CD4-positive, alpha-beta memory T cell (primary cell): ENCODE measurements at regions not wholly inside any gene's neighbourhood (a gene's known extent, or its start where the extent isn't known, plus 50 kb on each side); places are given as distances from the start of the nearest gene placed in this dataset.
A peak's percentile ranks its signal among the peaks of the same experiment; 100 is the strongest.

ENCODE experiments used
- CTCF ChIA-PET: fragments of 350-600 bp; sonication (Branson Sonifier 250); formaldehyde crosslinking; loops from one replicate; lab custom pipeline; 2021; ENCODE audit warnings: inconsistent platforms; ENCODE audit not compliant: partially characterized antibody; lab: Charles Lee
- POLR2A ChIA-PET: fragments of 350-600 bp; sonication (Branson Sonifier 250); formaldehyde crosslinking; loops from one replicate; lab custom pipeline; 2021; ENCODE audit not compliant: partially characterized antibody; lab: Charles Lee
- DNase-seq, 5 donors: peaks; one replicate each; pipeline versions ENCODE4 v3.0.0 to v3.0.0-alpha.2; 2020 to 2022; ENCODE audit warnings: mixed read lengths in 1 of 5
- H3K27ac ChIP-seq: one replicate; pipeline ENCODE4 v1.7.0; 2013; ENCODE audit warnings: low read depth, low read length
- H3K27me3 ChIP-seq: 2 replicates; pipeline ENCODE4 v1.7.0; 2013; ENCODE audit warnings: mild to moderate bottlenecking, low read length, moderate library complexity; ENCODE audit not compliant: insufficient read depth
- H3K36me3 ChIP-seq: 2 replicates; pipeline ENCODE4 v1.7.0; 2013; ENCODE audit warnings: mild to moderate bottlenecking, low read length, moderate library complexity; ENCODE audit not compliant: insufficient read depth
- H3K4me1 ChIP-seq: 2 replicates; pipeline ENCODE4 v1.7.0; 2013; ENCODE audit warnings: mild to moderate bottlenecking, low read length, moderate library complexity; ENCODE audit not compliant: insufficient read depth
- H3K4me3 ChIP-seq, 2 donors: one replicate each; pipeline ENCODE4 v1.7.0; 2013; ENCODE audit warnings: low read length in 2 of 2, mild to moderate bottlenecking in 1 of 2
- H3K9me3 ChIP-seq, 2 donors: one replicate each; pipeline ENCODE4 v1.7.0; 2013; ENCODE audit warnings: low read length in 2 of 2, control low read depth in 1 of 2; ENCODE audit not compliant: control insufficient read depth in 1 of 2
- H3K27ac Mint-ChIP-seq, 7 donors: one replicate each; pipeline ENCODE4 v1.8.0; 2020 to 2021; ENCODE audit warnings: mixed read lengths in 7 of 7, mild to moderate bottlenecking in 6 of 7, inconsistent platforms in 3 of 7, moderate library complexity in 3 of 7
- H3K27me3 Mint-ChIP-seq, 2 donors: one replicate each; pipeline ENCODE4 v1.8.0; 2020 to 2021; ENCODE audit warnings: mixed read lengths in 2 of 2
- H3K36me3 Mint-ChIP-seq, 2 donors: one replicate each; pipeline ENCODE4 v1.8.0; 2020 to 2021; ENCODE audit warnings: mixed read lengths in 2 of 2, inconsistent platforms in 1 of 2, mild to moderate bottlenecking in 1 of 2
- H3K4me1 Mint-ChIP-seq, 4 donors: one replicate each; pipeline ENCODE4 v1.8.0; 2020 to 2021; ENCODE audit warnings: mixed read lengths in 4 of 4, mild to moderate bottlenecking in 1 of 4
- H3K4me3 Mint-ChIP-seq, 8 donors: one replicate each; pipeline ENCODE4 v1.8.0; 2020 to 2021; ENCODE audit warnings: mixed read lengths in 8 of 8, mild to moderate bottlenecking in 7 of 8, moderate library complexity in 6 of 8, inconsistent platforms in 3 of 8
- H3K9me3 Mint-ChIP-seq, 8 donors: one replicate each; pipeline ENCODE4 v1.8.0; 2020 to 2021; ENCODE audit warnings: mixed read lengths in 8 of 8, mild to moderate bottlenecking in 5 of 8, inconsistent platforms in 3 of 8, moderate library complexity in 1 of 8
- intact Hi-C: fragments of 100-400 bp; cut with micrococcal nuclease; formaldehyde crosslinking; loops from one replicate; pipeline ENCODE4 v1.15.1; 2023

GRCh38 chr11:105466582-105467228, 143.2 kb upstream of the GRIA4 start:
- Histone ChIP-seq H3K36me3 (no peaks in the 10 kb centered on the region), H3K4me3 (no peak overlapping the region), H3K27ac (no peak overlapping the region), H3K9me3 (no peaks in the 10 kb centered on the region), H3K27me3 (no peaks in the 10 kb centered on the region), H3K4me1 (no peaks in the 10 kb centered on the region)
- Mint-ChIP-seq H3K27ac (no peak overlapping the region), H3K36me3 (no peaks in the 10 kb centered on the region), H3K9me3 (peaks cover 0 to 1% (median 0%) of the 10 kb centered on the region in 8 donors), H3K4me1 (no peaks in the 10 kb centered on the region), H3K27me3 (peaks cover 0 to 3% of the 10 kb centered on the region in 2 donors), H3K4me3 (no peak overlapping the region)
- no peak for DNase-seq
- POLR2A ChIA-PET, result no interaction called here
- CTCF ChIA-PET, result interaction anchor here (0.6 kb wide), 1 partner anchor 867 kb away, joined by 3 read pairs; no protein-coding TSS in a partner anchor
- intact Hi-C loops, result no loop called here

DNA sequence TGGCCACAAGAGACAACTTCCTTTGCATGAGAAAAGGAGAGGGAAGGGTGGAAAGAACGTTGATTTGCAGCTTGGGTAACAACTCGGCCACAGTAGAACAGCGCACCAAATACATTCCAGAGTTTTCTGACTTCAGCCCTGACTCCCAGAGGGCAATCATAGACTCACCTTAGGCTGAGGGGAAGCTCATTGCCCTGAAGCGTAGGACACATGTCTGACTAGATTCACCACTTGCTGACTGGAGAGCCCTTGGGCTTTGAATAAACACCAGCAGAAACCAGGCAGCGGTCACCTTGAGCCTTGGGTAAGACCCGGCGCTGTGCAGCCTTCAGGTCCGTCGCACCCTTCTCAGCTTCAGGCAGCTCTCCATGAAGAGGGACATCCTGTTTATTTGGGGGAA, 151.8 kb upstream of the GRIA4 start:
- no peak overlapping the region for H3K4me3 ChIP-seq
- no peaks in the 10 kb centered on the region for H3K9me3 ChIP-seq
- peaks cover 2 to 7% (median 4%) of the 10 kb centered on the region in 8 donors for H3K9me3 Mint-ChIP-seq
- ChIA-PET POLR2A (no interaction called here), CTCF (no interaction called here)
- H3K36me3 ChIP-seq, result no peaks in the 10 kb centered on the region
- no peaks in the 10 kb centered on the region for H3K36me3 Mint-ChIP-seq
- intact Hi-C loops, result no loop called here
- H3K27me3 Mint-ChIP-seq, result peaks cover 2 to 7% of the 10 kb centered on the region in 2 donors
- H3K27me3 ChIP-seq, result no peaks in the 10 kb centered on the region
- no peak overlapping the region for H3K27ac ChIP-seq
- no peaks in the 10 kb centered on the region for H3K4me1 Mint-ChIP-seq
- DNase-seq, result no peak
- no peak overlapping the region for H3K4me3 Mint-ChIP-seq
- H3K27ac Mint-ChIP-seq, result no peak overlapping the region
- no peaks in the 10 kb centered on the region for H3K4me1 ChIP-seq

GRCh38 chr11:105456950-105457349, 152.9 kb upstream of the GRIA4 start:
- ChIA-PET POLR2A (no interaction called here), CTCF (no interaction called here)
- Mint-ChIP-seq H3K9me3 (peaks cover 2 to 7% (median 4%) of the 10 kb centered on the region in 8 donors), H3K27ac (no peak overlapping the region), H3K27me3 (peaks cover 2 to 7% of the 10 kb centered on the region in 2 donors), H3K4me3 (no peak overlapping the region), H3K36me3 (no peaks in the 10 kb centered on the region), H3K4me1 (no peaks in the 10 kb centered on the region)
- H3K27ac ChIP-seq, result no peak overlapping the region
- intact Hi-C loops, result no loop called here
- no peaks in the 10 kb centered on the region for H3K4me1 ChIP-seq
- no peak for DNase-seq
- H3K4me3 ChIP-seq, result no peak overlapping the region
- no peaks in the 10 kb centered on the region for H3K27me3 ChIP-seq
- H3K9me3 ChIP-seq, result no peaks in the 10 kb centered on the region
- H3K36me3 ChIP-seq, result no peaks in the 10 kb centered on the region

DNA sequence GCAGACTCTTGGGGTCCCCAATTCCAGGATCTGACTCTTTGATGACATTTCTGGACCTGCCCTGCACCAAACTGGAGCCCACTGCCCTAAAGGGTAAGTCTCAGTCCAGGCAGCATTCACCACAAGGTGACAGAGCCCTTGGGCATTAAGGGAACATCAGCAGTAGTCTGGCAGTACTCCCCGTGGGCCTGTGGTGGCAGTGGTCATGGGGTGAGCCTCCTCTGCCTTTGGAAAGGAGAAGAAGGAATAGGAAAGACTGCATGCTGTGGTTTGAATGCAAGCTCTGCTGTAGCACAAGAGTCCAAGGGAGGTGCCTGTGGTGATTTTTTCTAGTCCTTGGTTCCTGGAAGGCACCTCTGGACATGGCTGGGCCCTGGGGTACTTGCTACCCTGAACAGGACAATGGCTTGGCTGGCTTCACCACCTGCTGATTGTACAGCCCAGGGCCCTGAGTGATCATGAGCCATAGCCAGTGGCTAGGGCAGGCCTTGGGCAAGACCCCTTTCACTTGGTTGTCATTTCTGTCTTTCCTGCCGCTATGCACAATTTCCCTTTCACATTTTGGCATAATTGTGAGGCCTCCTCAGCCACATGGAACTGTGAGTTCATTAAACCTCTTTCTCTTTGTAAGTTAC, 160.7 kb upstream of the GRIA4 start:
- Histone ChIP-seq H3K4me3 (no peak overlapping the region), H3K9me3 (peaks cover 0 to 3% of the 10 kb centered on the region in 2 donors), H3K27ac (no peak overlapping the region), H3K4me1 (no peaks in the 10 kb centered on the region), H3K27me3 (no peaks in the 10 kb centered on the region), H3K36me3 (no peaks in the 10 kb centered on the region)
- ChIA-PET CTCF (no interaction called here), POLR2A (no interaction called here)
- H3K36me3 Mint-ChIP-seq, result no peaks in the 10 kb centered on the region
- H3K27ac Mint-ChIP-seq, result no peak overlapping the region
- H3K4me1 Mint-ChIP-seq, result no peaks in the 10 kb centered on the region
- peaks cover 0 to 12% (median 9%) of the 10 kb centered on the region in 8 donors for H3K9me3 Mint-ChIP-seq
- no peak overlapping the region for H3K4me3 Mint-ChIP-seq
- DNase-seq, result no peak
- no peaks in the 10 kb centered on the region for H3K27me3 Mint-ChIP-seq
- intact Hi-C loops, result no loop called here

DNA sequence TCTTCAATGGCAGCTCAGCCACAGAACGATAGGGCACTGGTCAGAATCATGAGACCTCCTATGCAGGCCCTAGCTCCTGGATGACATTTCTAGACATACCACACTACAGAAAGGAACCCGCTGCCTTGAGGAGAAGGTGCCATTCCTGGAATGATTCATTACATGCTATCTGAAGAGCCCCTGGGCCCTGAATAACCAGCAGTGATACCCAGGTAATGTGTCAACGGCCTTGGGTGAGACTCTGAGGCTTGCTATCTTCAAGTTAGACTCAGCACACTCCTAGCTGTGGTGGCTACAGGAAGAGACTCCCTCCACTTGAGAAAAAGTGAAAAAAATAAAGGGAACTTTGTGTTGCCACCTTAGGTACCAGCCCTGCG, 161.2 kb upstream of the GRIA4 start:
- DNase-seq, result no peak
- ChIA-PET CTCF (no interaction called here), POLR2A (no interaction called here)
- Histone ChIP-seq H3K4me1 (no peaks in the 10 kb centered on the region), H3K27me3 (no peaks in the 10 kb centered on the region), H3K36me3 (no peaks in the 10 kb centered on the region), H3K27ac (no peak overlapping the region), H3K4me3 (no peak overlapping the region), H3K9me3 (peaks cover 0 to 3% of the 10 kb centered on the region in 2 donors)
- intact Hi-C loops, result no loop called here
- Mint-ChIP-seq H3K27me3 (no peaks in the 10 kb centered on the region), H3K4me1 (no peaks in the 10 kb centered on the region), H3K4me3 (no peak overlapping the region), H3K36me3 (no peaks in the 10 kb centered on the region), H3K27ac (no peak overlapping the region), H3K9me3 (peaks cover 0 to 17% (median 10%) of the 10 kb centered on the region in 8 donors)

DNA sequence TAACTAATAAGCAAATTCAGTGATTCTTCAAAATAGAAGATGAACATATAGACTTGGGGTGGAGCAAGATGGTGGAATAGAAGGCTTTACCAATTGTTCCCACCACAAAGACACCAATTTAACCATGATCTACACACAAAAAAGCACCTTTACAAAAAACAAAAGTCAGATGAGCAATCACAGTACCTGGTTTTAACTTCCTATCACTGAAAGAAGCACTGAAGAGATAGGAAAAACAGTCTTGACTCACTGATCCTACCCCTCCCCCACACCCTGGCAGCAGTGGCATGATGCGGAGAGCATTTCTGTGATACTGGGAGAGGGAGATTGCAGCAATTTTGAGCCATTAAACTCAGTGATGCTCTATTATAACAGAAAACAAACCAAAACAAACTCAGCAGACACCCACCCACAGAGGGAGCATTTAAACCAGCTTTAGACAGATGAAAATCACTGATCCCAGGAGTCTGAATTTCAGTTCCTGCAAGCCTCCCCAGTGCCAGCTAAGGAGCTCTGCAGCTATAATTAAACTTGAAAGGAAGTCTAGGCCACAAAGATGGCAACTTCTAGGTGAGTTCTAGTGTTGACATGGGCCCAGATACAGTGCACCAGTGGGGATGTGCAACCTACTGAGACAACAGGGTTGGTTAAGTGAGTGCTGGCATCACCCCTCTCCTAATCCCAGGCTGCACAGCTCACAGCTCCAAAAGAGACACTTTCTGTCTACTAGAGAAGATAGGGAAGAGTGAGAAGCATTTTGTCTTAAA, 161.8 kb upstream of the GRIA4 start:
- H3K27ac ChIP-seq, result no peak overlapping the region
- H3K27me3 Mint-ChIP-seq, result no peaks in the 10 kb centered on the region
- intact Hi-C loops, result no loop called here
- no peaks in the 10 kb centered on the region for H3K36me3 ChIP-seq
- H3K9me3 ChIP-seq, result peaks cover 0 to 3% of the 10 kb centered on the region in 2 donors
- no peak overlapping the region for H3K4me3 ChIP-seq
- DNase-seq, result no peak
- CTCF ChIA-PET, result no interaction called here
- H3K27ac Mint-ChIP-seq, result peak overlapping the region in 1 of 7 donors; percentile 30
- POLR2A ChIA-PET, result no interaction called here
- H3K27me3 ChIP-seq, result no peaks in the 10 kb centered on the region
- H3K4me3 Mint-ChIP-seq, result no peak overlapping the region
- no peaks in the 10 kb centered on the region for H3K4me1 ChIP-seq
- peaks cover 0 to 17% (median 10%) of the 10 kb centered on the region in 8 donors for H3K9me3 Mint-ChIP-seq
- no peaks in the 10 kb centered on the region for H3K4me1 Mint-ChIP-seq
- H3K36me3 Mint-ChIP-seq, result no peaks in the 10 kb centered on the region

- Histone ChIP-seq H3K27me3 (no peaks in the 10 kb centered on the region), H3K4me1 (no peaks in the 10 kb centered on the region), H3K4me3 (no peak overlapping the region), H3K27ac (no peak overlapping the region), H3K9me3 (peaks cover 0 to 3% of the 10 kb centered on the region in 2 donors), H3K36me3 (no peaks in the 10 kb centered on the region)
- ChIA-PET POLR2A (no interaction called here), CTCF (no interaction called here)
- intact Hi-C loops, result no loop called here
- H3K36me3 Mint-ChIP-seq, result no peaks in the 10 kb centered on the region
- H3K27ac Mint-ChIP-seq, result no peak overlapping the region
- no peak for DNase-seq
- no peak overlapping the region for H3K4me3 Mint-ChIP-seq
- peaks cover 0 to 17% (median 10%) of the 10 kb centered on the region in 8 donors for H3K9me3 Mint-ChIP-seq
- H3K4me1 Mint-ChIP-seq, result no peaks in the 10 kb centered on the region
- H3K27me3 Mint-ChIP-seq, result peaks cover 1 to 3% of the 10 kb centered on the region in 2 donors
Observed at GRCh38 chr11:105443623-105444022, 166.2 kb upstream of the GRIA4 start.
